Tibial artery (tissue), 4 donors: ENCODE measurements at regions not wholly inside any gene's neighbourhood (a gene's known extent, or its start where the extent isn't known, plus 50 kb on each side); places are given as distances from the start of the nearest gene placed in this dataset.

Experiments
- DNase-seq, 2 donors: peaks; one replicate each; pipeline ENCODE4 v3.0.0-alpha.2; 2019
- H3K27ac ChIP-seq, 2 donors: fragments of 200-600 bp; sonication (generic) in 1 of 2; 1 replicate in 1 of 2; 2 replicates in 1 of 2; pipeline ENCODE4 v1.5.1; 2018 to 2019; ENCODE audit warnings: mild to moderate bottlenecking in 1 of 2
- H3K27me3 ChIP-seq, 2 donors: fragments of 200-600 bp; sonication (generic) in 1 of 2; one replicate each; pipeline versions ENCODE4 v1.5.1 to v1.6.0; 2016 to 2019
- H3K36me3 ChIP-seq, 3 donors: fragments of 200-600 bp; sonication (generic) in 2 of 3; one replicate each; pipeline ENCODE4 v1.5.1; 2016 to 2019; ENCODE audit warnings: mild to moderate bottlenecking in 2 of 3
- H3K4me1 ChIP-seq, 4 donors: fragments of 200-600 bp; sonication (generic) in 2 of 4; 1 replicate in 3 of 4; 2 replicates in 1 of 4; pipeline ENCODE4 v1.5.1; 2016 to 2019
- H3K4me3 ChIP-seq, 2 donors: fragments of 200-600 bp; sonication (generic) in 1 of 2; 1 replicate in 1 of 2; 2 replicates in 1 of 2; pipeline ENCODE4 v1.5.1; 2018 to 2019; ENCODE audit warnings: mild to moderate bottlenecking in 2 of 2
- H3K9me3 ChIP-seq, 3 donors: fragments of 200-600 bp; sonication (generic) in 1 of 3; one replicate each; pipeline ENCODE4 v1.5.1; 2016 to 2019
- CTCF ChIP-seq, 2 experiments: fragments of 200-600 bp in 1 of 2; fragments of 450-650 bp in 1 of 2; IDR thresholded peaks; one replicate each; pipeline ENCODE4 v1.5.1; 2017 to 2019; ENCODE audit warnings: antibody characterized with exemption in 2 of 2, mild to moderate bottlenecking in 1 of 2, moderate library complexity in 1 of 2
- intact Hi-C: fragments of 100-400 bp; cut with DNase I; formaldehyde crosslinking; loops from one replicate; pipeline ENCODE4 v1.15.0; 2023; ENCODE audit warnings: low total_unique reads

GRCh38 chr6:150711584-150712504 lies 112.2 kb downstream of the PLEKHG1 start:
- Histone ChIP-seq H3K9me3 (no peaks in the 10 kb centered on the region), H3K27me3 (no peaks in the 10 kb centered on the region), H3K36me3 (no peaks in the 10 kb centered on the region), H3K27ac (no peak overlapping the region), H3K4me3 (no peak overlapping the region), H3K4me1 (no peaks in the 10 kb centered on the region)
- intact Hi-C loops = no loop called here
- TF ChIP-seq CTCF (IDR thresholded peaks at IDR 0.05) = no peak
- no peak for DNase-seq

- no peak overlapping the region for H3K4me3 ChIP-seq
- no peaks in the 10 kb centered on the region for H3K9me3 ChIP-seq
- no peaks in the 10 kb centered on the region for H3K27me3 ChIP-seq
- no peak overlapping the region for H3K27ac ChIP-seq
- H3K4me1 ChIP-seq = no peaks in the 10 kb centered on the region
- H3K36me3 ChIP-seq = no peaks in the 10 kb centered on the region
- intact Hi-C loops = no loop called here
- DNase-seq = no peak
- TF ChIP-seq CTCF (IDR thresholded peaks at IDR 0.05) = no peak
Measured at GRCh38 chr6:150712505-150713252, 113.0 kb downstream of the PLEKHG1 start.

- no peak for DNase-seq
- Histone ChIP-seq H3K4me1 (no peaks in the 10 kb centered on the region), H3K4me3 (no peak overlapping the region), H3K27me3 (no peaks in the 10 kb centered on the region), H3K36me3 (no peaks in the 10 kb centered on the region), H3K27ac (no peak overlapping the region), H3K9me3 (no peaks in the 10 kb centered on the region)
- intact Hi-C loops = no loop called here
- no peak for TF ChIP-seq CTCF (IDR thresholded peaks at IDR 0.05)
Measured at GRCh38 chr6:150713487-150713886, 113.8 kb downstream of the PLEKHG1 start.

GRCh38 chr6:150713931-150714330 lies 114.2 kb downstream of the PLEKHG1 start:
- H3K27me3 ChIP-seq = no peaks in the 10 kb centered on the region
- no peak for DNase-seq
- no peaks in the 10 kb centered on the region for H3K4me1 ChIP-seq
- no peaks in the 10 kb centered on the region for H3K9me3 ChIP-seq
- H3K36me3 ChIP-seq = no peaks in the 10 kb centered on the region
- TF ChIP-seq CTCF (IDR thresholded peaks at IDR 0.05) = no peak
- H3K27ac ChIP-seq = no peak overlapping the region
- intact Hi-C loops = no loop called here
- H3K4me3 ChIP-seq = no peak overlapping the region

GRCh38 chr6:150715133-150715532 lies 115.4 kb downstream of the PLEKHG1 start:
- Histone ChIP-seq H3K36me3 (no peaks in the 10 kb centered on the region), H3K4me1 (no peaks in the 10 kb centered on the region), H3K9me3 (no peaks in the 10 kb centered on the region), H3K27ac (no peak overlapping the region), H3K4me3 (no peak overlapping the region), H3K27me3 (no peaks in the 10 kb centered on the region)
- DNase-seq = no peak
- no peak for TF ChIP-seq CTCF (IDR thresholded peaks at IDR 0.05)
- intact Hi-C loops = no loop called here
